Uterus (tissue), 2 donors: ENCODE measurements at regions not wholly inside any gene's neighbourhood (a gene's known extent, or its start where the extent isn't known, plus 50 kb on each side); places are given as distances from the start of the nearest gene placed in this dataset.

Experiments used
- CTCF ChIP-seq, 4 experiments: fragments of 200-600 bp in 2 of 4; fragments of 450-650 bp in 2 of 4; sonication (generic) in 2 of 4; IDR thresholded peaks; one replicate each; pipeline ENCODE4 v1.5.1; 2016 to 2019; ENCODE audit warnings: antibody characterized with exemption in 4 of 4, mild to moderate bottlenecking in 2 of 4, moderate library complexity in 1 of 4
- POLR2A ChIP-seq, 2 donors: fragments of 450-650 bp; IDR thresholded peaks; one replicate each; pipeline ENCODE4 v1.6.1; 2016; ENCODE audit warnings: antibody characterized with exemption in 2 of 2, mild to moderate bottlenecking in 1 of 2, moderate library complexity in 1 of 2

GRCh38 chr6:137795501-137795900 lies 71.6 kb upstream of the TNFAIP3 start:
- TF ChIP-seq POLR2A (IDR thresholded peaks at IDR 0.05) (no peak), CTCF (IDR thresholded peaks at IDR 0.05) (no peak)
